DMS53 treated with DMSO at 0.1 percent for 48 hours (cell line): ENCODE measurements at regions not wholly inside any gene's neighbourhood (a gene's known extent, or its start where the extent isn't known, plus 50 kb on each side); places are given as distances from the start of the nearest gene placed in this dataset.
"Not testable (repeated sequence)": the region's sequence is repeated elsewhere in the genome, so short reads cannot be mapped to it uniquely, and the experiment has no call there.

ENCODE experiments used
- DNase-seq: peaks from one replicate; lab custom pipeline; 2025; ENCODE audit not compliant: unreplicated experiment; lab: John Stamatoyannopoulos, UW

DNA sequence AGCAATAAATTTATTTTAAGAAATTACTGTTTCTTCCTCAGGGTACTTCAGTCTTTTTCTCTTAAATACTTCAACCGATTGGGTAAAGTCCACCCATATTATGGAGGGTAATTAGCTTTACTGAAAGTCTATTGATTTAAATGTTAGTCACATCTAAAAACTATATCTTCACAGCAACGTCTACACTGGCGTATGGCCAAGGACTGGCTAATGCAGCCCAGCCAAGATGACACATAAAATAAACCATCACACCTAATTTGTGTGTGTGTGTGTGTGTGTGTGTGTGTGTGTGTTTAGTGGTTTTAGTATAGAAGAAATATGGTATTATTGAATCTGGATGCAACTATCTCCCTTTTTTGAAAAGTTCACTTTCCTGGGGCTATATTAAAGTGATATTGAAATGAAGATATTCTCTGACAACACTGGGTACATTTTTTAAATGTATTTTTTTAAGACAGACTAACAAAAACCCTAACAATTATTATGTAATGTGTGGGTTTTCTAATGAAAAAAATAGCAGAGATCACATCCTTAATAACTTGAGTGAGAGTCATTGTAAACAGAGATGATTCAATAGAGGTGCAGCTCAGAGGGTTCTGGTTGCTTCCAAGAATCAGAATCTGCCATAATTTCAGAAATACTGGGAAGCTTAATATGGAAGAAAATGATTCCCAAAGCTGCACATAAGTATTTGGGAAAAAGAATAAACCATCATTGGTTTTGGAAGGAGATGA is 584.2 kb upstream of the MBL2 start:
- DNase-seq: no peak

DNA sequence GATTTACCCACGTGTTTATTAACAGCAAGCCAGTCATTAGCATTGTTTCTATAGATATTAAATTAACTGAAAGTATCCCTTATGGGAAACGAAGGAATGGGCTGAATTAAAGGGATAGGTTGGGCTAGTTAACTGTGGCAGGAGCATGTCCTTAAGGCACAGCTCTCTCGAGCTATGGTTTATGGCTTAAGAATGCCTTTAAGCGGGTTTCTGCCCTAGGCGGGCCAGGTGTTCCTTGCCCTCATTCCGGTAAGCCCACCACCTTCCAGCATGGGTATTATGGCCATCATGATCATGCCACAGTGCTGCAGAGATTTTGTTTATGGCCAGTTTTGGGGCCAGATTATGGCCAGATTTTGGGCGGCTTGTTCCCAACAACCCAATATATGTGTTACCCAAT is 569.9 kb upstream of the MBL2 start:
- not testable (repeated sequence) for DNase-seq

DNA sequence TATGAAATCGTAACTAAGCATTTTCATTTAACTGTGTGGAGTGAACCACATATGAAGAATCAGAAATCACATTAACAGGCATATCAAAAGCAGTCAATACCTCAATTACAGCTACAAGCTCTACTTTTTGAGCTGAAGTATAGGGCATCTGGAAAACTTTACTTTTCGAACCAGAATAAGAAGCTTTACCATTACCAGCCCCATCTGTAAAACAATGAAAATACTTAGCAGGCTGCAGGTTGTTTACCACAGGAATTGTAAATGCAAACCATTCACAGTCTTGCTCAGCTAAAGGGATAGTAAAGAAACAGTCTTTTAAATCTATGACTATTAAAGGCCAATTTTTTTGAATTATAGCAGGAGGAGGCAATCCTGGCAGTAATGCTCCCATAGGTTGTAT is 565.6 kb upstream of the MBL2 start:
- DNase-seq: not testable (repeated sequence)

DNA sequence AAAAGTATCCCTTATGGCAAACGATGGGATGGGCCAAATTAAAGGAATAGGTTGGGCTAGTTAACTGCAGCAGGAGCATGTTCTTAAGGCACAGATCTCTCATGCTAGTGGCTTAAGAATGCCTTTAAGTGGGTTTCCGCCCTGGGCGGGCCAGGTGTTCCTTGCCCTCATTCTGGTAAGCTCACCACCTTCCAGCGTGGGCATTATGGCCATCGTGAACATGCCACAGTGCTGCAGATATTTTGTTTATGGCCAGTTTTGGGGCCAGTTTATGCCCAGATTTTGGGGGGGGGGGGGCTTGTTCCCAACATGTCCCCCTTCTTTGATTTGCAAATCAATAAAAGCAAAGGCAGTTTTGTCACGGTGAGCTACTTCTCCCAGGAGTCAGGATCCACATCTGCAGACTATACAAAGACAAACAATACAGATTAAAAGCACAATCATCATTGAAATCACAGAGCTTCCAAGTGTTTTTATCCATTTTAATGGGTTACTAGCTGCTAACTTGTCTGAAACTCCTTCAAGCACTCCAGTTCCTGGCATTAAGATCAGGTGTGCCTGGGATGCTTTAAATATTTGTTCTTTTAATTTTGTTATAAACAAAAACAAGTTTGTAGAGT is 563.3 kb upstream of the MBL2 start:
- not testable (repeated sequence) for DNase-seq

DNA sequence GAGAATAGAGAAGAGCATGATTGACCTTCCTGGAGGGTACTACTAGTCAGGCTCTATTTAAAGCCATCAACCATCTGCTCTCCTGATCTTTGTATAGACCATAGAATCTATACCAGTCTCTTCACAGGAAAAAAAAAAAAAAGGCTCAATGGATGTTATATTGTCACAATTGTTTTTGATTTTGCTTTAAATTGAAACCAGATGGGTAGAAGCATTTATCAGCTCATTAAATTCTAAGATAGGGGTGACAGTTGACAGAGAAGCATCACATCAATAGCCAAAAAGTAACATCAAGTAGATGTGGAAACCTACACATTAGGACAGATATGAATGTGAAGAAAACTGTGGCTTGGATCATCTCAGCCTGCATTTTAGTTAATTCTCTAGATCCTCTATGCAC is 558.9 kb upstream of the MBL2 start:
- no peak for DNase-seq

DNA sequence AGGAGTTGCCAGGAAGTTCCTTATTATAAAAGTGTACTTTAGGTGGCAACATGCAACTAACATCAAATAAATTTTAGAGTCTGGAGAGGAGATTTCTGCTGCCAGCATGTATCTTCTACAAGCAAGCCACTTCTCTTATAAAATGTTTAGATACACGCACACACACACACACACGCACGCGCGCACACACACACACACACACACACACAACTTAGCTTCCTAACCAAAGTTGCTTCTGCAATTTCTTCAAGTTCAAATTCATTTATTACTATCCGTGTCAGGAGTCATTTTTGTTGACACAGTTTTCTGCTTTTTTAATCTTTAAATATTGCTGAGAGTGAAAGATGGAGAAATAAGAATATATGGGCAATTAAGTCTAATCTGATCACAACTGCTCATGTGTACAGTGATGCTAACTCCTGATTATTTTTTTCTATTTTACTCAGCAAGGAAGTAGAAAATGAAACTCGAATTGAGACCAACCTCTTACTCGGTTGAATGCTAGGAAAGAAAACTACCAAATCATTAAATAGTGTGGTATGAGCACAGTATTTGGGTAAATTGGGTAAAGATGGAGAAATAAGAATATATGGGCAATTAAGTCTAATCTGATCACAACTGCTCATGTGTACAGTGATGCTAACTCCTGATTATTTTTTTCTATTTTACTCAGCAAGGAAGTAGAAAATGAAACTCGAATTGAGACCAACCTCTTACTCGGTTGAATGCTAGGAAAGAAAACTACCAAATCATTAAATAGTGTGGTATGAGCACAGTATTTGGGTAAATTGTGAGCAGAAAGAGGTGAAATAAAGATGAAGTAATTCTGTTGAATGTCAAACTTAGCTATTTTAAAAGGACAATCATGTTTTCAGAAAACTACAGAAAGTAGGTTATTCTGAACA is 554.1 kb upstream of the MBL2 start:
- DNase-seq: not testable (repeated sequence)

DNA sequence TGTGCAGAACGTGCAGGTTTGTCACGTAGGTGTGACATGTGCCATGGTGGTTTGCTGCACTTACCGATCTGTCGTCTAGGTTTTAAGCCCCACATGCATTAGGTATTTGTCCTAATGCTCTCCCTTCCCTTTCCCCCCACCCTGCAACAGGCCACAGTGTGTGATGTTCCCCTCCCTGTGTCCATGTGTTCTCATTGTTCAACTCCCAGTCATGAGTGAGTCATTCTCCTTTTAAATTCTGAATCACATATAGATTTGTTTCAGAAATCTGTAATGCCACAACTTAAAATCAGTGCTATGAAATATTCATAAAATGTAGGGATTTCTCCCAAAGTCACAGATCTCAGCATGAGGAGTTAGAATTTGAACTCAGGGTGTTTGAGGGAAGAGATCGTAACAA is 552.5 kb upstream of the MBL2 start:
- DNase-seq: no peak

DNA sequence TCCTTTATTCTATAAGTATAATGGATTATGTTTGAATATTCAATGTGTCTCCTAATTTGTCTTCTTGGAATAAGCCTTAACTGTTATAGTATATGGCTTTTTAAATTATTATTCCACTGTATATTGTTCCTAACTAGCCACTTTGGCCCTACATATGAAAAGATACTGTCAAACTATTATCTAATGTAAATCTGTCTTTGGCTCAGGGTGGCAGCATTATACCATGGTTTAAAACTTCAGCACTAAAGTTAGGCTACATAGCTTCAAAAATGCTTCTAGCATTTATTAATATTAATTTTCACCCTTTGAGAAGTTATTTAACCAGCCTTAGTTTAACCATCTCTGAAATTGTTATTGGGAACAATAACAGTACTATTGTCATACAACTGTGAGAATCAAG is 543.1 kb upstream of the MBL2 start:
- no peak for DNase-seq

DNA sequence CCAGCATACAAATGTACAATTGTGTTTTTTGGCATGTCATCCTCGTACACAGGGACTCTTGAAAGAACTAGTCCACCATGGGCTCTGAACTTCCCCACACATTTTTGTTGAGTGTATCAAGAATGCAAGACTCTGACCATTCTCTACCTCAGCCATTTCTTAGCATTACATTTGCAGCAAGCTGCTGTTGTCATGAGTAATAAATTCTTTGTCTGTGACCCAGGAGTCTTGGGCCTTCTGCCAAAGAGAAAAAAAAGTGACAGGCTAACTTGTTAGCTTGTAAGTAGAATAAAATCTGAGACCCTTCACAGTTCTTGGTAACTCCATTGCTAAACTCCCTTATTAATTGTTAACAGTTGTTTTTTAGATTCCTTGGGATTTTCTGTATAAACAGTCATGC is 542.3 kb upstream of the MBL2 start:
- no peak for DNase-seq

DNA sequence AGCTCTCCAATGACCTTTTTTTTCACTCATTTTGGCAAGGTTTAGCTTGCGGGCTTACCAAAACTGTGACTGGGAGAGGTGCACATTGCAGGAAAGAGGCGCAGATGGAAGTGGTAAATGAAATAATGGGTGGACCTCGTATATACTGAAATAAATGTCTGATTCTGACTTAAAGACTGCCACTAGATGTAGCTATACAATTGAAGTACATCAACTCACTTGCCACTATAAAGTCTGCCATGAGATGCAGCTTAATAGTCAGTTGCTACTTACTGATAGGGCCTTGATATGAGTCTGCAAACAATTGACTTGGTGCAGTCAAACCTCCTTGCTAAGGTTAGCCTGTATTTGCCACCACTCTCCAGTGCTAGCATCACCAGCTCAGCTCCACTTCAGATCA is 525.9 kb upstream of the MBL2 start:
- DNase-seq: no peak

DNA sequence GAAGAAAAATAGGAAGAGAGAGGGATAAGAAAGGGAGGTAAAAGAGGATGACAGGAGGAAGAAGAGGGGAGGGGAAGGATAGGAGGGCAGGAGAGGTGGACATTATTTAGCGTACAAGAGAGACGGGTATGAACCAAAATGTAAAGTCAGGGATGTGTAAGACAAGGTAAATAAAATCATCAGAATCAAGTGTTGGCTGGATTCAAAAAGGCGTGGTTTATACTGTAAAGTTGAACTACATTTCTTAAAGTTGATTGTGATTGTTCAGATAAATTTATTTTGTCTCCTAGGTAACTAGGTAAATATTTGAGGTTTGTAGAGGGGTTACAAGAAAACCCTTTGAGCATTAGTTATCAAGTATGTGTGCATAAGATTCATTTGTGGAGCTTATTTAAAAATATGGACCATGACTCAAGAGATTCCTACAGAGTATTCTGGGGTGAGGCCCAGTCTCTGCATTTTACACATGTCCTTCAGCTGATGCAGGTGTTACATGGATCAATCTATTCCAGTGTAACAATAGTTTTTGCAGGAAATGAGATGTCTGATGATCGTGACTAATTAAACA is 512.1 kb upstream of the MBL2 start:
- DNase-seq: no peak

DNA sequence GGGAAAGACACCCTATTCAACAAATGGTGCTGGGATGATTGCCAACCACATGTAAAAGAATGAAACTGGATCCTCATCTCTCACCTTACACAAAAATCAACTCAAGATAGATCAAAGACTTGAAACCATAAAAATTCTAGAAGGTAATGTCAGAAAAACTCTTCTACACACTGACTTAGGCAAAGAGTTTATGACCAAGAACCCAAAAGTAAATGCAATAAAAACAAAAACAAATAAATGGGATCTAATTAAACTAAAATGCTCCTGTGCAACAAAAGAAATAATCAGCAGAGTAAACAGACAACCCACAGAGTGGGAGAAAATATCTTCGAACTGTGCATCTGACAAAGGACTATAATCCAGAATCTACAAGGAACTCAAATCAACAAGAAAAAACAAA is 504.2 kb upstream of the MBL2 start:
- no peak for DNase-seq

DNA sequence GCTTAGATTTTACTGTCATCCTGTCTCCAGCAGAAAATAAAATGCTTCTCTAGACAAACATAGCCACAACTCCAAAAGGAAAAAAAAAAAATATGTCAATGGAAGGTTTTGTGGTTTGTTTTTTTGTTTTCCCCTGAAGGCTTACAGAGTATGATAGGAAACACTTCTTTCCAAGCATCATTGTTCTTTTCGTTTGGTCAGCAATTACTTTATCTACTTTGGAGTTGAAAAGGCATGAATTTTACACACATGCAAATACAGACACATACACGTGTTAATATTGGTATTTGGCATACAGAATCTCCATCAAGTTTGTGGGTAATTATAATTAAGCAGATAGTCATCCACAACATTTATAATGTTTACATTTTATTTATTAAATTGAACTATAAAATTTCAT is 496.9 kb upstream of the MBL2 start:
- no peak for DNase-seq

DNA sequence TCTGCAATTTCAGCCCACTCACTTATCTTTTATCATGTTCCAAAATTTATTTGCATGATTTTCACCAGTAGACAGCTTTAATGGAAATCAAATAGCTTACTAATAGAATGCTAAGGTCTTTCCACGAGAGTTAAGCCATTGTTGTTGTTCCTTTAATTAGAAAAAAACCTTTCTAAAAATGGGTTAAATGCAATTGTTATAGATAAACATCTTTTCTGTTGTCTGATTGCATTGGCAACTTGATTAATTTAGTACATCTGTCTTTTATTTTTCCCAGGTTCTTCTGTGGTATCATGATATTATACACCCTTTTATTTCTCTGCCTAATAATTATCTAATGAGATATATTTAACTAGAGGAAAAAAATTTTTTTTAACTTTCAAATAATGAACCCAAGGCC is 487.6 kb upstream of the MBL2 start:
- DNase-seq: no peak

DNA sequence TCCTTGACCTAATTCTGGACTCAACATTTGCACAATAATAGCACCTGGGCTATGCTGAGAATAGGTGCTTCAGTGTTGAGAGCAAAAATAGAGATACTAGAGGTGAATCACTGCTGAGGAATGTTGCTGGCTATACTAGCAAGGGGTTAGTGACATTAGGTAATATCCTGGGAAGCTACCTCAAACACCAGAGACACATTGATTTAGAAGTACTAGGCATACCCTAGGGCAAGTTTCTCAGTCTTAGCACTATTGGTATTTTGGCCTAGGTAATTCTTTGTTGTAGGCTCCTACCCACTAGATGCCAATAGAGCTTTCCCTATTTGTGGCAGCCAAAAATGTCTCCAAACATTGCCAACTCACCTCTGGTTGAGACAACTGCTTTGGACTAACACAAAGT is 484.0 kb upstream of the MBL2 start:
- DNase-seq: peak; percentile 92

DNA sequence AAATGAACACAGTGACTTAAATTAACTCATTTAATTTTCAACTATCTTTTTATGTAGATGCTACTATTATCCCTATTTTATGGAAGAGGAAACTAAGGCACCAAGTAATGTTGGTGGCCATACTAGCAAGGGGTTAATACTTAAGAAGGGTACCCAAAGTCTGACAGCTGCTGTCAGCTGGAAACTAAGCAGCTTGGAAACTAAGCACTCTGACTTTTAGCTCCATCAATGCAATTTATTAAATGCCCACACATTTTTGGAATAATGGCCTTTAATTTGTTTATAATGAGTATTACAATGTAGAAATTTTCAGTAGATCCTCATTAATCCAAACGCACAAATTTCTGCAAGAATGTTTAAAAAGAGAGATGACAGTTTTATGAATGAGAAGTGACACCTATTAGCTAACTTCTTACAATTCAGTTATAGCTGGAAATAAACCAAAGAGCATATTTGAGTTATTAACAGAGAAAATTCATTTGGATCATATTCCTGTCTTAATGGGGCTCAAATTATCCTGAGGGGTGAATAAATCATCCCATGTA is 483.1 kb upstream of the MBL2 start:
- DNase-seq: no peak

DNA sequence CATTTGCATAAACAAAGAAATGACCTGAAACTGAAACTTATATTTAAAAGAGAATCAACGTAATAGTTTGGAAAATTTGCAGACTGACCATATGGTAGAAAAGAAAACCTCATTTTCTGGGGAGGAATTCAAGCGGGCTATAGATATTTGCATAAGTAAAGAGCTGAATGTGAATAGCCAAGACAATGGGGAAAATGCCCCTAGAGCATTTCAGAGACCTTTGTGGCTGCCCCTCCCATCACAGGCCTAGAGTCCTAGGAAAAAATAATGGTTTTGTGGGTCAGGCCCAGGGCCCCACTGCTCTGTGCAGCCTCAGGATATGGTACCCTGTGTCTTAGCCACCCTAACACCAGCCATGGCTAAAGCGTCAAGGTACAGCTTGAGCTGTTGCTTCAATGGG is 480.6 kb upstream of the MBL2 start:
- no peak for DNase-seq

DNA sequence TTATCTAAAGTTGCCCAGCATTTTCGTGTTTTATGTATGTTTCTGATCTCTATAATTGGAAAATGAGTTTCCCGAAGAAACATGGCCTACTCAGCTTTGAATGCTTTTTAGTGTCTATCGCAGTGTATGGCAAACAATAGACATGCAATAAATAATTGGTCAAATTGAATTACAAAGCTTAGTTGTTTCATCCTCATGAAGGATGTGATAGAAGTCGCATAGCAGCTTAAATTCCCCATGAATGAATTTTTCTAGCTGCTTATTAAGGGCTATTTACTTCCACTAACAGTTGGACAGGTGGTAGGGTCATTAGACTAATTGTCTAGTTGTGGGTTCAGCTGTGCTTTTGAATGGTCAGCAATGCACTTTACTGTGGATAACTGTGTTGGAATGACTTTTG is 467.3 kb upstream of the MBL2 start:
- DNase-seq: no peak

DNA sequence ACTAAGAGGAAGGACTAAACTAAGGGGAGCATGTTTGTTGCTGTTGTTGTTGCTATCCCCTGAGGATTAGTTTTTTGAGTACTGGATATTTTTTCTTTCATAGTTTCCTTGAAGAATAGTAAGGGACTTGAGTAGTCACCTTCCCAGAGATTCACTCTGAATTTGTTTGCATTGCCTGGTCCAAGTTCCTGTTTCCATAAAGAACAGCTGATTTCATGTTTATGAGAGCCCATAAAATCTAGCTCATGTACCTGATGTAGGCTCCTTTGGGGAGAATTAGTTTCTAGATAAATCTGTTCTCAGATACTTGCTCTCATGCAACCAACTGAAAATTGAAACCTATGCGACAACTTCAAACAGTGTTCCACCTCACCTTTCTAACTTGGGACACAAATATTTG is 464.4 kb upstream of the MBL2 start:
- no peak for DNase-seq

DNA sequence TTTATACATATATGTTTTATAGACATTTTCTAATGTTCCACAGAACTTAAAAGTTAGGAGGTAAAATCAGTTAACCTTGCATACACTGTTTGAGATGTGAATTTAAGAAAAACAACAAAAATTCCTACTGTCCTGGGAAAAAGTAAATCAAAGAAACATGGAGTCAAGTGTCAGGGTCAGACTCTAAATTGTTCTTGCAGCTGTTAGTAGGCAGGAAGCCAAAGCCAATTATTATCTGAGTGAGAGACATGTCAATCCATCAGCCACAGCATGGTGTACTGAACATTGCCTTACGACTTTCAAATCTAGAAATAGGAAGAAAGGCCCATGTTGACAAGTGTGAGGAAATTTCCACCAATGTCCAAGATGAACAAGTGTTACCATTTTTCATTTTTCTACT is 461.2 kb upstream of the MBL2 start:
- DNase-seq: no peak

DNA sequence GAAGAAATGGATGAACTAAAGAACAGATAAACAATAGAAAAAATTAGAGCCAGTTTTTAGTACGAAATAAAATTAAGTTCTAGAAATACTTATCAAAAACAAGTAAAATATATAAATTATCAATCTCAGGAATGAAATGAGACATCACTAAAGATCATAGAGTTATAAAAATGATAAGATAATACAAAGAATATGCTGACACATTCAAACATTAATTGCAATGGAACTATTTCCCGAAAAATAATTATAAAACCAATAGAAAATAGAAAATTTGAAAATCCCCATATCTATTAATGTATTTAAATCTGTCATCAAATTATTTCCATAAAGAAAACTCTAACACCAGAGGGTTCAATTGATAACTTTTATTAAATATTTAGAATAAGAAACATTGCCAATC is 458.1 kb upstream of the MBL2 start:
- no peak for DNase-seq
